ENCODE measurements at regions not wholly inside any gene's neighbourhood (a gene's known extent, or its start where the extent isn't known, plus 50 kb on each side); places are given as distances from the start of the nearest gene placed in this dataset.

- TF ChIP-seq, protein P1, sequence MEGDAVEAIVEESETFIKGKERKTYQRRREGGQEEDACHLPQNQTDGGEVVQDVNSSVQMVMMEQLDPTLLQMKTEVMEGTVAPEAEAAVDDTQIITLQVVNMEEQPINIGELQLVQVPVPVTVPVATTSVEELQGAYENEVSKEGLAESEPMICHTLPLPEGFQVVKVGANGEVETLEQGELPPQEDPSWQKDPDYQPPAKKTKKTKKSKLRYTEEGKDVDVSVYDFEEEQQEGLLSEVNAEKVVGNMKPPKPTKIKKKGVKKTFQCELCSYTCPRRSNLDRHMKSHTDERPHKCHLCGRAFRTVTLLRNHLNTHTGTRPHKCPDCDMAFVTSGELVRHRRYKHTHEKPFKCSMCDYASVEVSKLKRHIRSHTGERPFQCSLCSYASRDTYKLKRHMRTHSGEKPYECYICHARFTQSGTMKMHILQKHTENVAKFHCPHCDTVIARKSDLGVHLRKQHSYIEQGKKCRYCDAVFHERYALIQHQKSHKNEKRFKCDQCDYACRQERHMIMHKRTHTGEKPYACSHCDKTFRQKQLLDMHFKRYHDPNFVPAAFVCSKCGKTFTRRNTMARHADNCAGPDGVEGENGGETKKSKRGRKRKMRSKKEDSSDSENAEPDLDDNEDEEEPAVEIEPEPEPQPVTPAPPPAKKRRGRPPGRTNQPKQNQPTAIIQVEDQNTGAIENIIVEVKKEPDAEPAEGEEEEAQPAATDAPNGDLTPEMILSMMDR (IDR thresholded peaks at IDR 0.05) = no peak
- TF ChIP-seq POLR2A (IDR thresholded peaks at IDR 0.05) (no peak), EP300 (IDR thresholded peaks at IDR 0.05) (no peak)
These were observed 80.9 kb upstream of the PICALM start for GRCh38 chr11:86149792-86150191.

Data from ovary (tissue), 3 donors.